K562 (cell line): ENCODE measurements at regions not wholly inside any gene's neighbourhood (a gene's known extent, or its start where the extent isn't known, plus 50 kb on each side); places are given as distances from the start of the nearest gene placed in this dataset.

Experiments
- LEF1 ChIP-seq: fragments of 450-650 bp; IDR thresholded peaks from 2 replicates; pipeline ENCODE4 v1.6.1; 2016; ENCODE audit warnings: mild to moderate bottlenecking
- ZNF444 ChIP-seq: fragments of 250-450 bp; sonication (Bioruptor Pico); IDR thresholded peaks from 2 replicates; pipeline ENCODE4 v1.4.0; 2020; ENCODE audit warnings: mild to moderate bottlenecking, moderate library complexity
- TF ChIP-seq, protein P1 (sequence below): fragments of 450-650 bp; IDR thresholded peaks from 2 replicates; pipeline ENCODE4 v1.6.1; 2016; ENCODE audit warnings: mild to moderate bottlenecking, moderate library complexity
- TF ChIP-seq, protein P2 (sequence below): fragments of 450-650 bp; conservative IDR thresholded peaks from 2 replicates; pipeline ENCODE4 v1.6.1; 2016; ENCODE audit warnings: missing genetic modification characterization, low read depth, mild to moderate bottlenecking, missing compliant biosample characterization, moderate library complexity
- TF ChIP-seq, protein P3 (sequence below): fragments of 250-450 bp; sonication (Bioruptor Pico); IDR thresholded peaks from 2 replicates; pipeline ENCODE4 v1.5.0; 2020; ENCODE audit warnings: mild to moderate bottlenecking, borderline replicate concordance

DNA sequence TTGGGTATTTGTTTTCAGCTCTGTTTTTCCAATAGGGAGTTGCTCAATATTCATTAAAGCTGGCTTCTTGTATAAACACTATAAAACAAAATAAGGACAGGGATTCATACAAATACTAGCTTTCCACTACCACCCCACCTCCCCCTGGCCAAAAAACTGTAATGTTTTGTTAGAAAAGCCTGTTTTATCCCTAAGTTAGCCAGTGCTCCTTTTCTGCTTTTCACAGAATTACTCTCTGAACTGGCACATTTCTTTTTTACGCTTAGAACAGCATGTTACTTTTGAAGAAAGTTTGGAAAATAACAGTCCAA lies 147.4 kb upstream of the DMRT1 start (continued):
- TF ChIP-seq, protein P1, sequence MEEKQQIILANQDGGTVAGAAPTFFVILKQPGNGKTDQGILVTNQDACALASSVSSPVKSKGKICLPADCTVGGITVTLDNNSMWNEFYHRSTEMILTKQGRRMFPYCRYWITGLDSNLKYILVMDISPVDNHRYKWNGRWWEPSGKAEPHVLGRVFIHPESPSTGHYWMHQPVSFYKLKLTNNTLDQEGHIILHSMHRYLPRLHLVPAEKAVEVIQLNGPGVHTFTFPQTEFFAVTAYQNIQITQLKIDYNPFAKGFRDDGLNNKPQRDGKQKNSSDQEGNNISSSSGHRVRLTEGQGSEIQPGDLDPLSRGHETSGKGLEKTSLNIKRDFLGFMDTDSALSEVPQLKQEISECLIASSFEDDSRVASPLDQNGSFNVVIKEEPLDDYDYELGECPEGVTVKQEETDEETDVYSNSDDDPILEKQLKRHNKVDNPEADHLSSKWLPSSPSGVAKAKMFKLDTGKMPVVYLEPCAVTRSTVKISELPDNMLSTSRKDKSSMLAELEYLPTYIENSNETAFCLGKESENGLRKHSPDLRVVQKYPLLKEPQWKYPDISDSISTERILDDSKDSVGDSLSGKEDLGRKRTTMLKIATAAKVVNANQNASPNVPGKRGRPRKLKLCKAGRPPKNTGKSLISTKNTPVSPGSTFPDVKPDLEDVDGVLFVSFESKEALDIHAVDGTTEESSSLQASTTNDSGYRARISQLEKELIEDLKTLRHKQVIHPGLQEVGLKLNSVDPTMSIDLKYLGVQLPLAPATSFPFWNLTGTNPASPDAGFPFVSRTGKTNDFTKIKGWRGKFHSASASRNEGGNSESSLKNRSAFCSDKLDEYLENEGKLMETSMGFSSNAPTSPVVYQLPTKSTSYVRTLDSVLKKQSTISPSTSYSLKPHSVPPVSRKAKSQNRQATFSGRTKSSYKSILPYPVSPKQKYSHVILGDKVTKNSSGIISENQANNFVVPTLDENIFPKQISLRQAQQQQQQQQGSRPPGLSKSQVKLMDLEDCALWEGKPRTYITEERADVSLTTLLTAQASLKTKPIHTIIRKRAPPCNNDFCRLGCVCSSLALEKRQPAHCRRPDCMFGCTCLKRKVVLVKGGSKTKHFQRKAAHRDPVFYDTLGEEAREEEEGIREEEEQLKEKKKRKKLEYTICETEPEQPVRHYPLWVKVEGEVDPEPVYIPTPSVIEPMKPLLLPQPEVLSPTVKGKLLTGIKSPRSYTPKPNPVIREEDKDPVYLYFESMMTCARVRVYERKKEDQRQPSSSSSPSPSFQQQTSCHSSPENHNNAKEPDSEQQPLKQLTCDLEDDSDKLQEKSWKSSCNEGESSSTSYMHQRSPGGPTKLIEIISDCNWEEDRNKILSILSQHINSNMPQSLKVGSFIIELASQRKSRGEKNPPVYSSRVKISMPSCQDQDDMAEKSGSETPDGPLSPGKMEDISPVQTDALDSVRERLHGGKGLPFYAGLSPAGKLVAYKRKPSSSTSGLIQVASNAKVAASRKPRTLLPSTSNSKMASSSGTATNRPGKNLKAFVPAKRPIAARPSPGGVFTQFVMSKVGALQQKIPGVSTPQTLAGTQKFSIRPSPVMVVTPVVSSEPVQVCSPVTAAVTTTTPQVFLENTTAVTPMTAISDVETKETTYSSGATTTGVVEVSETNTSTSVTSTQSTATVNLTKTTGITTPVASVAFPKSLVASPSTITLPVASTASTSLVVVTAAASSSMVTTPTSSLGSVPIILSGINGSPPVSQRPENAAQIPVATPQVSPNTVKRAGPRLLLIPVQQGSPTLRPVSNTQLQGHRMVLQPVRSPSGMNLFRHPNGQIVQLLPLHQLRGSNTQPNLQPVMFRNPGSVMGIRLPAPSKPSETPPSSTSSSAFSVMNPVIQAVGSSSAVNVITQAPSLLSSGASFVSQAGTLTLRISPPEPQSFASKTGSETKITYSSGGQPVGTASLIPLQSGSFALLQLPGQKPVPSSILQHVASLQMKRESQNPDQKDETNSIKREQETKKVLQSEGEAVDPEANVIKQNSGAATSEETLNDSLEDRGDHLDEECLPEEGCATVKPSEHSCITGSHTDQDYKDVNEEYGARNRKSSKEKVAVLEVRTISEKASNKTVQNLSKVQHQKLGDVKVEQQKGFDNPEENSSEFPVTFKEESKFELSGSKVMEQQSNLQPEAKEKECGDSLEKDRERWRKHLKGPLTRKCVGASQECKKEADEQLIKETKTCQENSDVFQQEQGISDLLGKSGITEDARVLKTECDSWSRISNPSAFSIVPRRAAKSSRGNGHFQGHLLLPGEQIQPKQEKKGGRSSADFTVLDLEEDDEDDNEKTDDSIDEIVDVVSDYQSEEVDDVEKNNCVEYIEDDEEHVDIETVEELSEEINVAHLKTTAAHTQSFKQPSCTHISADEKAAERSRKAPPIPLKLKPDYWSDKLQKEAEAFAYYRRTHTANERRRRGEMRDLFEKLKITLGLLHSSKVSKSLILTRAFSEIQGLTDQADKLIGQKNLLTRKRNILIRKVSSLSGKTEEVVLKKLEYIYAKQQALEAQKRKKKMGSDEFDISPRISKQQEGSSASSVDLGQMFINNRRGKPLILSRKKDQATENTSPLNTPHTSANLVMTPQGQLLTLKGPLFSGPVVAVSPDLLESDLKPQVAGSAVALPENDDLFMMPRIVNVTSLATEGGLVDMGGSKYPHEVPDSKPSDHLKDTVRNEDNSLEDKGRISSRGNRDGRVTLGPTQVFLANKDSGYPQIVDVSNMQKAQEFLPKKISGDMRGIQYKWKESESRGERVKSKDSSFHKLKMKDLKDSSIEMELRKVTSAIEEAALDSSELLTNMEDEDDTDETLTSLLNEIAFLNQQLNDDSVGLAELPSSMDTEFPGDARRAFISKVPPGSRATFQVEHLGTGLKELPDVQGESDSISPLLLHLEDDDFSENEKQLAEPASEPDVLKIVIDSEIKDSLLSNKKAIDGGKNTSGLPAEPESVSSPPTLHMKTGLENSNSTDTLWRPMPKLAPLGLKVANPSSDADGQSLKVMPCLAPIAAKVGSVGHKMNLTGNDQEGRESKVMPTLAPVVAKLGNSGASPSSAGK, result no peak
- TF ChIP-seq, protein P2, sequence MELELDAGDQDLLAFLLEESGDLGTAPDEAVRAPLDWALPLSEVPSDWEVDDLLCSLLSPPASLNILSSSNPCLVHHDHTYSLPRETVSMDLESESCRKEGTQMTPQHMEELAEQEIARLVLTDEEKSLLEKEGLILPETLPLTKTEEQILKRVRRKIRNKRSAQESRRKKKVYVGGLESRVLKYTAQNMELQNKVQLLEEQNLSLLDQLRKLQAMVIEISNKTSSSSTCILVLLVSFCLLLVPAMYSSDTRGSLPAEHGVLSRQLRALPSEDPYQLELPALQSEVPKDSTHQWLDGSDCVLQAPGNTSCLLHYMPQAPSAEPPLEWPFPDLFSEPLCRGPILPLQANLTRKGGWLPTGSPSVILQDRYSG (tag), result no peak
- TF ChIP-seq LEF1, result no peak
- TF ChIP-seq, protein P3, sequence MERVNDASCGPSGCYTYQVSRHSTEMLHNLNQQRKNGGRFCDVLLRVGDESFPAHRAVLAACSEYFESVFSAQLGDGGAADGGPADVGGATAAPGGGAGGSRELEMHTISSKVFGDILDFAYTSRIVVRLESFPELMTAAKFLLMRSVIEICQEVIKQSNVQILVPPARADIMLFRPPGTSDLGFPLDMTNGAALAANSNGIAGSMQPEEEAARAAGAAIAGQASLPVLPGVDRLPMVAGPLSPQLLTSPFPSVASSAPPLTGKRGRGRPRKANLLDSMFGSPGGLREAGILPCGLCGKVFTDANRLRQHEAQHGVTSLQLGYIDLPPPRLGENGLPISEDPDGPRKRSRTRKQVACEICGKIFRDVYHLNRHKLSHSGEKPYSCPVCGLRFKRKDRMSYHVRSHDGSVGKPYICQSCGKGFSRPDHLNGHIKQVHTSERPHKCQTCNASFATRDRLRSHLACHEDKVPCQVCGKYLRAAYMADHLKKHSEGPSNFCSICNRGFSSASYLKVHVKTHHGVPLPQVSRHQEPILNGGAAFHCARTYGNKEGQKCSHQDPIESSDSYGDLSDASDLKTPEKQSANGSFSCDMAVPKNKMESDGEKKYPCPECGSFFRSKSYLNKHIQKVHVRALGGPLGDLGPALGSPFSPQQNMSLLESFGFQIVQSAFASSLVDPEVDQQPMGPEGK (CRISPR knock-in tag), result no peak
- no peak for TF ChIP-seq ZNF444 (CRISPR knock-in tag)
